Lower lobe of right lung (tissue), 2 donors: ENCODE measurements at regions not wholly inside any gene's neighbourhood (a gene's known extent, or its start where the extent isn't known, plus 50 kb on each side); places are given as distances from the start of the nearest gene placed in this dataset.

Experiments used
- ATAC-seq, 2 donors: fragments of 200-7000 bp; cut with Tn5 transposase; one replicate each; pipeline ENCODE4 v1.9.1; 2020 to 2022; ENCODE audit warnings: mild to moderate bottlenecking in 2 of 2, moderate library complexity in 2 of 2
- DNase-seq: peaks from one replicate; pipeline ENCODE4 v3.0.0-alpha.2; 2020
- H3K27ac ChIP-seq: fragments of 200-600 bp; one replicate; pipeline ENCODE4 v1.8.0; 2022
- H3K27me3 ChIP-seq: fragments of 200-600 bp; one replicate; pipeline ENCODE4 v1.8.0; 2022; ENCODE audit warnings: low read depth
- H3K36me3 ChIP-seq: fragments of 200-600 bp; one replicate; pipeline ENCODE4 v1.8.0; 2022; ENCODE audit warnings: mild to moderate bottlenecking
- H3K4me1 ChIP-seq: fragments of 200-600 bp; one replicate; pipeline ENCODE4 v1.8.0; 2022
- H3K4me3 ChIP-seq: fragments of 200-600 bp; one replicate; pipeline ENCODE4 v1.8.0; 2022; ENCODE audit warnings: mild to moderate bottlenecking
- H3K9me3 ChIP-seq: fragments of 200-600 bp; one replicate; pipeline ENCODE4 v1.8.0; 2022
- intact Hi-C: fragments of 100-400 bp; cut with DNase I; formaldehyde crosslinking; loops from one replicate; pipeline ENCODE4 v1.11.0; 2022
- TF ChIP-seq, protein P1 (sequence below): fragments of 200-600 bp; IDR thresholded peaks from one replicate; pipeline ENCODE4 v1.8.0; 2022; ENCODE audit warnings: antibody characterized with exemption, mild to moderate bottlenecking
- donor health status: DM: no; HTN: yes; CAD: no; lungs with severe emphysema.

DNA sequence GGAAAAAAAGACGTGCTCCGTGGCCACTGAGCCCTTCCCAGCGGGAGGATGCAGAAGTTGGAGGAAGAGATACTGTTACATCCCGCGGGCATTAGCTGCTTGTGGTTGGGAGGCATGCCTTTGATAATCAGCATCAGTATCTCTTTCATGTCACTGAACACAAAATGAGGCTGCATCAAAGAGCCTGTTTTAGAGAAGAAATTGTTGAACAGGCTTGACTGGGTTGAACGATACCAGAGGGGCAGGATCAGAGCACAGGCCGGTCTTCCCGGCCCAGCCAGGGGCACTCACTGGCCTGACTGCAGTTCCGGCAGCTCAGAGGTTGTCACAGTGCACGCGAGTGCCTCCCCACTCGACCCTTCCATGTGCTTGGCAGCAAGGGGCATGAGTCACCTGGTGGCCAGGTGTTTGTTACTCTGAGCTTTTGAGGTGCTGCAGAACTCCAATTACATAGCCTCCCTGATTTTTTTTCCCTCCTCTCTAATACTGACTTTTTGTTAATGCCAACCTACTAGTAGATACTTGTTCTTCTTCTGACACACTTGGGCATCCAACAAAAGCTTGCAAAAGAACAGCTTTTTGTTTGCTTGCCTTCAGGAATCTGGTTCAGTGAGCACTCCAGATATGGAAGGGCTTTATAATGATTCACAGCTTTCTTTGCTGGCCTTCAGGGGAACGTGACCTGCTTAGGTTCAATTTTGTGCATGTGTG lies 121.6 kb downstream of the VAPA start:
- Histone ChIP-seq H3K4me1 (peaks cover 41% of the 10 kb centered on the region), H3K27ac (peak overlapping the region; percentile 51), H3K36me3 (no peaks in the 10 kb centered on the region), H3K4me3 (no peak overlapping the region), H3K9me3 (no peaks in the 10 kb centered on the region), H3K27me3 (no peaks in the 10 kb centered on the region)
- intact Hi-C loops, result no loop called here
- TF ChIP-seq, protein P1, sequence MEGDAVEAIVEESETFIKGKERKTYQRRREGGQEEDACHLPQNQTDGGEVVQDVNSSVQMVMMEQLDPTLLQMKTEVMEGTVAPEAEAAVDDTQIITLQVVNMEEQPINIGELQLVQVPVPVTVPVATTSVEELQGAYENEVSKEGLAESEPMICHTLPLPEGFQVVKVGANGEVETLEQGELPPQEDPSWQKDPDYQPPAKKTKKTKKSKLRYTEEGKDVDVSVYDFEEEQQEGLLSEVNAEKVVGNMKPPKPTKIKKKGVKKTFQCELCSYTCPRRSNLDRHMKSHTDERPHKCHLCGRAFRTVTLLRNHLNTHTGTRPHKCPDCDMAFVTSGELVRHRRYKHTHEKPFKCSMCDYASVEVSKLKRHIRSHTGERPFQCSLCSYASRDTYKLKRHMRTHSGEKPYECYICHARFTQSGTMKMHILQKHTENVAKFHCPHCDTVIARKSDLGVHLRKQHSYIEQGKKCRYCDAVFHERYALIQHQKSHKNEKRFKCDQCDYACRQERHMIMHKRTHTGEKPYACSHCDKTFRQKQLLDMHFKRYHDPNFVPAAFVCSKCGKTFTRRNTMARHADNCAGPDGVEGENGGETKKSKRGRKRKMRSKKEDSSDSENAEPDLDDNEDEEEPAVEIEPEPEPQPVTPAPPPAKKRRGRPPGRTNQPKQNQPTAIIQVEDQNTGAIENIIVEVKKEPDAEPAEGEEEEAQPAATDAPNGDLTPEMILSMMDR, result no peak
- DNase-seq (peak; percentile 78), ATAC-seq (peak; percentile 89 to 94)

DNA sequence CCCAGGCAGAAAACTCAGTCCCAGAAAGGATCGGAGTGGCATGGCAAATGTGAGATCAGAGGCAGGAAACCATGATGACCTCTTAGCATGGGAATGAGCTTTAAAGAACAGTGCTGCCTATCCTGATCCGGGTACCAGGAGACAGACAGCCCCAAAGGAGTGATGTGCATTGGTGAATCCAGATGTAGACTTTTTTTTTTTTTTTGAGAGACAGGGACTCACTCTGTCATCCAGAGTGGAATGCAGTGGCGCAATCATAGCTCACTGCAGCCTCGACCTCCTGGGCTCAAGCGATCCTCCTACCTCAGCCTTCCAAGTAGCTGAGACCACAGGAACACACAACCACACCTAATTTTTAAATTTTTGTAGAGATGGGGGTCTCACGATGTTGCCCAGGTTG lies 122.7 kb downstream of the VAPA start:
- DNase-seq (no peak), ATAC-seq (no peak)
- Histone ChIP-seq H3K4me1 (peaks cover 41% of the 10 kb centered on the region), H3K27me3 (no peaks in the 10 kb centered on the region), H3K9me3 (peaks cover under 1% of the 10 kb centered on the region), H3K4me3 (no peak overlapping the region), H3K27ac (no peak overlapping the region), H3K36me3 (no peaks in the 10 kb centered on the region)
- TF ChIP-seq, protein P1, result no peak
- intact Hi-C loops, result no loop called here

DNA sequence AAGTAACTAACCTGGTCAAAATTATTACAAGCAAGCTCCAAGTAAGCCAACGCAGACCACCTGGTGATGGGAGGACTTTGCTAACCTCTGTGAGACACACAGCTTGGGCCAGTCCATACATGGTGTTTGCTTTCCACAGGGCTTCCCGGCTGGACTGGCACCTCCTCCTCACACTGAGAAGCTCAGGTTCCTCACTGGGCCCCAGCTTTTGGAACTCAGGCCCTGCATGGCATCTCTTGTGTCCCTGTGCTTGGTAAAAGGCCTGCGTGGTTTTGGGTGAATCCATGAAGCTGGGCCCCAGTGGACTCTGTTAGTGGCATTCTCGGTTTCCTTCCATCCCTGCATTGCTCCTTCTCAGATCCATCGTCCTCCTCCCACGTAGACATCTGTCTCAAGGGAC lies 123.4 kb downstream of the VAPA start:
- H3K9me3 ChIP-seq, result peaks cover 8% of the 10 kb centered on the region
- no peaks in the 10 kb centered on the region for H3K27me3 ChIP-seq
- no peak overlapping the region for H3K27ac ChIP-seq
- ATAC-seq (no peak), DNase-seq (no peak)
- H3K36me3 ChIP-seq, result no peaks in the 10 kb centered on the region
- intact Hi-C loops, result no loop called here
- H3K4me1 ChIP-seq, result peaks cover 39% of the 10 kb centered on the region
- H3K4me3 ChIP-seq, result no peak overlapping the region
- TF ChIP-seq, protein P1, result no peak

DNA sequence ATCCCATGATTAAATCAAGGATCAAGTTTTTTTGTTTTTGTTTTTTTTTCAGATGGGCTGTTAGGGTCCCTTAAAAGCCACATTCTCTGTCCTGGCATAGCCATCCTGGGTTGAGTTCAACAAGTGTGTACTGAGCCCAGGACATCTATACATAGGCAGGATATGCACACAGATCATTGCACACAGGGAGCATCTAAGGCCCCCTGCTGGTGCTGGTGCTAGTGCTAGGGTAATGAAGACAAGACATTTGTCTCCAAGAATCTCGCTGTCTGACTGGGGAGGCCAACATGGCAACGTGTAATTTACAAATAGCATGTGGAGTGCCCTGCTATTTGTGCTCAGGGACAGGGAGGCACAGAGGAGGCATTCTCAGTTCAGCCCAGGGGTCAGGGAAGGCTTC lies 124.5 kb downstream of the VAPA start:
- Histone ChIP-seq H3K27me3 (no peaks in the 10 kb centered on the region), H3K9me3 (peaks cover 19% of the 10 kb centered on the region), H3K4me1 (peaks cover 28% of the 10 kb centered on the region), H3K4me3 (no peak overlapping the region), H3K27ac (no peak overlapping the region), H3K36me3 (no peaks in the 10 kb centered on the region)
- ATAC-seq, result no peak
- TF ChIP-seq, protein P1, result no peak
- intact Hi-C loops, result no loop called here
- no peak for DNase-seq

DNA sequence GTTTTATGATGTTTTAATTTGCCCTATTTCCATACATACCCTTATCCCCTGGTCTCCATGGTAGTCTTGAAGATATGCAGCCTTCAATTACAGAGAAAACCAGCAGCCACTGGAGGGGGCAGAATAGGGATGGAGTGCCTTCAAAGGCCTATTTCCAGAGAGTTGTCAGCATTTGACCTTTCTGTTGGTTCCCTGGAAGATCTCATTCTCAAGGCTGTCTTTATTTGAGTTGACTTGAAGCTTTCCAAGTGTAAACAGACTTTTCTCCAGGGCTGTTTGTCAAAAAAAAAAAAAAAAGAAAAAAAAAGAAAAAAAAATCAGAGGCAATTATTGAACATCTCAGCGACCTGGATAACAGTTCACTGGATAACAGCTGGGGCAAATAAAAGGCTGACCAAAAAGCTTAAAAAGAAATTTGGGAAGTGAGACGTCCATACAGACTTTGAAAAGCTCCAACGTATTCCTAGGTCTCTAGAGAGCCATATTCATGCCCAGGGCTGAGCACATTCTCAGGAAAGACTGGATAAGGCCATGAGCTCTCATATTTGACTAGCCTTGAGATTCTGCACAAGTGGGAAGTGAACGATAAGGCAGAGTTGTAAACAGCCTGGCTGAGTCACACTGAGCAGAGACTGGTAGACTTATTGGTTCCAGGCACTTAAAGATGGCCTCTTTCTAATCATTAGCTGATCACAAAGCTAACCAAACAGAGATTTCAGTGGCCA lies 126.6 kb downstream of the VAPA start:
- intact Hi-C loops, result no loop called here
- ATAC-seq (peak; percentile 41 to 57), DNase-seq (no peak)
- TF ChIP-seq, protein P1, result no peak
- H3K9me3 ChIP-seq, result peaks cover 20% of the 10 kb centered on the region
- H3K4me3 ChIP-seq, result no peak overlapping the region
- peak overlapping the region; percentile 76 for H3K27ac ChIP-seq
- H3K4me1 ChIP-seq, result peaks cover 11% of the 10 kb centered on the region
- no peaks in the 10 kb centered on the region for H3K36me3 ChIP-seq
- no peaks in the 10 kb centered on the region for H3K27me3 ChIP-seq
